Left lung (tissue), 4 donors: ENCODE measurements at regions not wholly inside any gene's neighbourhood (a gene's known extent, or its start where the extent isn't known, plus 50 kb on each side); places are given as distances from the start of the nearest gene placed in this dataset.

Source experiments
- ATAC-seq: fragments of 200-7000 bp; cut with Tn5 transposase; one replicate; pipeline ENCODE4 v1.9.1; 2020; ENCODE audit warnings: moderate library complexity
- DNase-seq, 4 donors: peaks; one replicate each; pipeline ENCODE4 v3.0.0-alpha.2; 2013 to 2020
- H3K27ac ChIP-seq, 2 donors: fragments of 200-600 bp; sonication (generic) in 1 of 2; one replicate each; pipeline versions ENCODE4 v1.5.0 to v1.8.0; 2020 to 2021
- H3K27me3 ChIP-seq, 2 donors: fragments of 200-600 bp; sonication (generic) in 1 of 2; one replicate each; pipeline versions ENCODE4 v1.5.0 to v1.8.0; 2020 to 2021
- H3K36me3 ChIP-seq, 2 donors: fragments of 200-600 bp; sonication (generic) in 1 of 2; one replicate each; pipeline versions ENCODE4 v1.5.0 to v1.8.0; 2020 to 2021
- H3K4me1 ChIP-seq, 2 donors: fragments of 200-600 bp; one replicate each; pipeline ENCODE4 v1.8.0; 2021
- H3K4me3 ChIP-seq, 2 donors: fragments of 200-600 bp; sonication (generic) in 1 of 2; one replicate each; pipeline versions ENCODE4 v1.5.0 to v1.8.0; 2020 to 2021; ENCODE audit warnings: mild to moderate bottlenecking in 1 of 2
- H3K9me3 ChIP-seq, 2 donors: fragments of 200-600 bp; sonication (generic) in 1 of 2; one replicate each; pipeline versions ENCODE4 v1.5.0 to v1.8.0; 2020 to 2021
- intact Hi-C, 2 donors: fragments of 100-400 bp; cut with DNase I; formaldehyde crosslinking; loops; one replicate each; pipeline versions ENCODE4 v1.11.2 to v1.14.2; 2022
- TF ChIP-seq, protein P1 (sequence below), 2 donors: fragments of 200-600 bp; sonication (generic) in 1 of 2; IDR thresholded peaks; one replicate each; pipeline versions ENCODE4 v1.5.0 to v1.8.0; 2021; ENCODE audit warnings: antibody characterized with exemption in 2 of 2
- donor health status: DM: no; HTN: yes; CAD: no.
- donor health status: DM: no; HTN: no; CAD: no.

GRCh38 chr13:75216038-75216437, 265.9 kb downstream of the TBC1D4 start:
- DNase-seq: no peak
- intact Hi-C loops: no loop called here
- Histone ChIP-seq H3K4me3 (no peak overlapping the region), H3K36me3 (no peaks in the 10 kb centered on the region), H3K27me3 (peaks cover 0 to 41% of the 10 kb centered on the region in 2 donors), H3K27ac (no peak overlapping the region), H3K4me1 (no peaks in the 10 kb centered on the region), H3K9me3 (no peaks in the 10 kb centered on the region)
- TF ChIP-seq, protein P1, sequence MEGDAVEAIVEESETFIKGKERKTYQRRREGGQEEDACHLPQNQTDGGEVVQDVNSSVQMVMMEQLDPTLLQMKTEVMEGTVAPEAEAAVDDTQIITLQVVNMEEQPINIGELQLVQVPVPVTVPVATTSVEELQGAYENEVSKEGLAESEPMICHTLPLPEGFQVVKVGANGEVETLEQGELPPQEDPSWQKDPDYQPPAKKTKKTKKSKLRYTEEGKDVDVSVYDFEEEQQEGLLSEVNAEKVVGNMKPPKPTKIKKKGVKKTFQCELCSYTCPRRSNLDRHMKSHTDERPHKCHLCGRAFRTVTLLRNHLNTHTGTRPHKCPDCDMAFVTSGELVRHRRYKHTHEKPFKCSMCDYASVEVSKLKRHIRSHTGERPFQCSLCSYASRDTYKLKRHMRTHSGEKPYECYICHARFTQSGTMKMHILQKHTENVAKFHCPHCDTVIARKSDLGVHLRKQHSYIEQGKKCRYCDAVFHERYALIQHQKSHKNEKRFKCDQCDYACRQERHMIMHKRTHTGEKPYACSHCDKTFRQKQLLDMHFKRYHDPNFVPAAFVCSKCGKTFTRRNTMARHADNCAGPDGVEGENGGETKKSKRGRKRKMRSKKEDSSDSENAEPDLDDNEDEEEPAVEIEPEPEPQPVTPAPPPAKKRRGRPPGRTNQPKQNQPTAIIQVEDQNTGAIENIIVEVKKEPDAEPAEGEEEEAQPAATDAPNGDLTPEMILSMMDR (IDR thresholded peaks at IDR 0.05): no peak
- no peak for ATAC-seq

DNA sequence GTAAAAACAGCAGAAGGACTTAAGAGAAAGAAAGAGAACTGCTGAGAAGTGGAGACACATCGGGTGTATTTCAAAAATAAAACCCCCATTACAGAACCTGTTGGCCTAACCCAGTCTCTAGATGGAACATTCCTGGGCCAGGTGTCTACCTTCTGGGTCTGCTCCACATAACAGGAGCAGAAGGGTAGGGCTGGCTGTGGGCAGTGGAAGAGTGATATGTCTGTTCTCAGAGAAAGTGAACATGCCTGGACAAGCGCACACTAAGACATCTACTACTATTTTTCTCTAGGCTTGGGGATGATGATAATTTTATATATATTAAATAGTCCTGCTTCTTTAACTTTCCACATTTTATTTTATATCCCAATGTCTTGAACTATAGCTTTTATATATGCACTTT, 267.1 kb downstream of the TBC1D4 start:
- intact Hi-C loops: no loop called here

DNA sequence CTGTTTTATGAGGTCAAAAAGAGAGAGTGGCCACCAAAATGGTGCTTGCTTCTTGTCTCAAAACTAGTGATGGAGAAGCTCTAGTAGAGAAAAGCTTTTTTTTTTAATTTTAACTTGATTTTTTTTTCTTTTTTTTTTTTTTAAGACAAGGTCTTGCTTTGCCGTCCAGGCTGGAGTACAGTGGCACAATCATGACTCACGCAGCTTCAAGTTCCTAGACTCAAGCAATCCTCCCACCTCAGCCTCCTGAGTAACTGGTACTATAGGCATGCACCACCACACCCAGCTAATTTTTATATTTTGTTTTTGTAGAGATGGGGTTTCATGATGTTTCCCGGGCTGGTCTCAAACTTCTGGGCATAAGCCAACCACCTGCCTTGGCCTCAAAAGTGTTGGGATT, 279.0 kb downstream of the TBC1D4 start:
- no peak overlapping the region for H3K27ac ChIP-seq
- H3K27me3 ChIP-seq: no peaks in the 10 kb centered on the region
- no peak for DNase-seq

More for the DNA sequence above, 267.1 kb downstream of the TBC1D4 start:
- Histone ChIP-seq H3K9me3 (no peaks in the 10 kb centered on the region), H3K36me3 (no peaks in the 10 kb centered on the region), H3K4me1 (no peaks in the 10 kb centered on the region), H3K4me3 (no peak overlapping the region), H3K27me3 (peaks cover 0 to 30% of the 10 kb centered on the region in 2 donors), H3K27ac (no peak overlapping the region)
- TF ChIP-seq, protein P1 (IDR thresholded peaks at IDR 0.05): no peak
- DNase-seq (no peak), ATAC-seq (no peak)

DNA sequence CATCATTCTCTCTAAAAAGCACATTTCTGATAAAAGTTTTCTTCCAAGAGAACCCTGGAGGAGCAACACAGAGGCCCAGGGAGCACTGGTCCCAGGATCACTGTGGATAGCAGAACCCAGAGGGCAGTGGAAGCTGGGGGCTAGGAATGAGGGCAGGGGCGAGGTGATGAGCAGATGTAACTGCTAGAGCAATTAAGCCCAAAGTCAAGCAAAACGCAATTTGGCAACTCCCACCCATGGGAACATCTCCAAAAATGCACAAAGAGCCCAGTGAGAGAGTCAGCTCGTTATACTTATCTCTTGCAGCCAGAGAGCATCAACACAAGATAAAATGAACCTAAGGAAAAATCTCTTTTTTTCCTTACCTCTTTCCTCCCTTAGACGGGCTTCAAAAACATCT, 284.2 kb downstream of the TBC1D4 start:
- intact Hi-C loops: no loop called here
- DNase-seq: peak in 1 of 4 donors; percentile 13
- ATAC-seq: no peak
- TF ChIP-seq, protein P1 (IDR thresholded peaks at IDR 0.05): no peak
- H3K27me3 ChIP-seq: no peaks in the 10 kb centered on the region
- H3K27ac ChIP-seq: no peak overlapping the region
- no peaks in the 10 kb centered on the region for H3K4me1 ChIP-seq
- no peaks in the 10 kb centered on the region for H3K36me3 ChIP-seq
- H3K9me3 ChIP-seq: no peaks in the 10 kb centered on the region
- H3K4me3 ChIP-seq: no peak overlapping the region

More for the DNA sequence above, 279.0 kb downstream of the TBC1D4 start:
- Histone ChIP-seq H3K4me1 (no peaks in the 10 kb centered on the region), H3K9me3 (peaks cover 0 to 5% of the 10 kb centered on the region in 2 donors), H3K36me3 (no peaks in the 10 kb centered on the region), H3K4me3 (no peak overlapping the region)
- TF ChIP-seq, protein P1 (IDR thresholded peaks at IDR 0.05): no peak
- intact Hi-C loops: no loop called here
- no peak for ATAC-seq

GRCh38 chr13:75196147-75196837, 285.7 kb downstream of the TBC1D4 start:
- H3K4me1 ChIP-seq: no peaks in the 10 kb centered on the region
- no peak overlapping the region for H3K4me3 ChIP-seq
- no peaks in the 10 kb centered on the region for H3K36me3 ChIP-seq
- DNase-seq (peak in 1 of 4 donors; percentile 30), ATAC-seq (no peak)
- no peak overlapping the region for H3K27ac ChIP-seq
- no peaks in the 10 kb centered on the region for H3K27me3 ChIP-seq
- TF ChIP-seq, protein P1 (IDR thresholded peaks at IDR 0.05): no peak
- no peaks in the 10 kb centered on the region for H3K9me3 ChIP-seq
- intact Hi-C loops: no loop called here
